BJ (cell line): ENCODE measurements at regions not wholly inside any gene's neighbourhood (a gene's known extent, or its start where the extent isn't known, plus 50 kb on each side); places are given as distances from the start of the nearest gene placed in this dataset.

Experiments
- CTCF ChIA-PET: fragments of 350-600 bp; formaldehyde crosslinking; extraction: SDS; loops from one replicate; lab custom pipeline; 2021; ENCODE audit warnings: antibody characterized with exemption, inconsistent platforms; lab: Yijun Ruan, JAX
- POLR2A ChIA-PET: fragments of 300-600 bp; sonication (Branson Sonifier 250); formaldehyde crosslinking; extraction: SDS; loops from one replicate; lab custom pipeline; 2021; ENCODE audit warnings: antibody characterized with exemption; lab: Charles Lee
- DNase-seq: peaks from one replicate; pipeline ENCODE4 v3.0.0-alpha.2; 2011; ENCODE audit warnings: low read depth
- H3K27me3 ChIP-seq: 2 replicates; pipeline ENCODE4 v1.6.0; 2011; ENCODE audit warnings: low read length; ENCODE audit not compliant: control insufficient read depth, insufficient read depth
- H3K36me3 ChIP-seq: 2 replicates; pipeline ENCODE4 v1.5.1; 2011; ENCODE audit warnings: low read length; ENCODE audit not compliant: control insufficient read depth, insufficient read depth
- H3K4me3 ChIP-seq: 2 replicates; pipeline ENCODE4 v1.5.1; 2011; ENCODE audit warnings: low read depth, mild to moderate bottlenecking, control low read depth, low read length
- CTCF ChIP-seq: IDR thresholded peaks from 2 replicates; pipeline ENCODE4 v1.5.1; 2011; ENCODE audit warnings: low read depth, mild to moderate bottlenecking, control low read depth, inconsistent platforms, low read length, moderate library complexity; ENCODE audit not compliant: insufficient read depth

GRCh38 chr18:11219571-11219970 lies 70.2 kb upstream of the PIEZO2 start:
- no peak for TF ChIP-seq CTCF
- H3K4me3 ChIP-seq = no peak overlapping the region
- H3K27me3 ChIP-seq = no peaks in the 10 kb centered on the region
- DNase-seq = no peak
- ChIA-PET POLR2A (no interaction called here), CTCF (no interaction called here)
- no peaks in the 10 kb centered on the region for H3K36me3 ChIP-seq

- DNase-seq = no peak
- Histone ChIP-seq H3K4me3 (no peak overlapping the region), H3K36me3 (no peaks in the 10 kb centered on the region), H3K27me3 (peaks cover 3% of the 10 kb centered on the region)
- TF ChIP-seq CTCF = no peak
- POLR2A ChIA-PET = no interaction called here
- CTCF ChIA-PET = no interaction called here
These were observed 65.8 kb upstream of the PIEZO2 start for GRCh38 chr18:11215216-11215615.

GRCh38 chr18:11204020-11204419 lies 54.7 kb upstream of the PIEZO2 start:
- ChIA-PET CTCF (no interaction called here), POLR2A (no interaction called here)
- no peak for TF ChIP-seq CTCF
- no peaks in the 10 kb centered on the region for H3K36me3 ChIP-seq
- H3K27me3 ChIP-seq = peaks cover 5% of the 10 kb centered on the region; the same call in 1 of the 2 replicates
- DNase-seq = no peak
- H3K4me3 ChIP-seq = no peak overlapping the region

GRCh38 chr18:11199477-11199876 lies 50.1 kb upstream of the PIEZO2 start:
- no peak for DNase-seq
- ChIA-PET CTCF (interaction anchor here (0.9 kb wide), 1 partner anchor 8 kb away, joined by 3 read pairs; no protein-coding TSS in a partner anchor), POLR2A (no interaction called here)
- H3K4me3 ChIP-seq = no peak overlapping the region
- H3K27me3 ChIP-seq = peaks cover 4% of the 10 kb centered on the region; the same call in 1 of the 2 replicates
- no peaks in the 10 kb centered on the region for H3K36me3 ChIP-seq
- no peak for TF ChIP-seq CTCF
